ENCODE measurements at regions not wholly inside any gene's neighbourhood (a gene's known extent, or its start where the extent isn't known, plus 50 kb on each side); places are given as distances from the start of the nearest gene placed in this dataset.

DNA sequence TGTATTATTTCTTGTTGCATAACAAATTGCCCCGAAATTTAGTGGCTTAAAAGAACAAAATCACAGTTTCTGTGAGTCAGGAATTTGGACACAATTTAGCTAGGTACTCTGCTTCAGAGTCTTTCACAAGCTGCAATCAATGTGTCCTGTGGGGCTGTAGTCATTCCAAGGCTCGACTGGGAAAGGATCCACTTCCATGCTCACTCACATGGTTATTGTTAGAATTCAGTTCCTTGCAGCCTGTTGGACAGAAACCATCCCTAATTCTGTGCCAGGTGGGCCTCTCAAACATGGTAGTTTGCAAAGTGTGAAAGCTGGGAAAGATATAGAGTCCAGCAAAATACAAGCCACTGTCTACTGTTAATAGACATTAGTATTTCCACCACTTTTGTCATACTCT, 59.7 kb upstream of the ARID2 start:
- DNase-seq (ENCODE audit: low read depth): no peak

DNA sequence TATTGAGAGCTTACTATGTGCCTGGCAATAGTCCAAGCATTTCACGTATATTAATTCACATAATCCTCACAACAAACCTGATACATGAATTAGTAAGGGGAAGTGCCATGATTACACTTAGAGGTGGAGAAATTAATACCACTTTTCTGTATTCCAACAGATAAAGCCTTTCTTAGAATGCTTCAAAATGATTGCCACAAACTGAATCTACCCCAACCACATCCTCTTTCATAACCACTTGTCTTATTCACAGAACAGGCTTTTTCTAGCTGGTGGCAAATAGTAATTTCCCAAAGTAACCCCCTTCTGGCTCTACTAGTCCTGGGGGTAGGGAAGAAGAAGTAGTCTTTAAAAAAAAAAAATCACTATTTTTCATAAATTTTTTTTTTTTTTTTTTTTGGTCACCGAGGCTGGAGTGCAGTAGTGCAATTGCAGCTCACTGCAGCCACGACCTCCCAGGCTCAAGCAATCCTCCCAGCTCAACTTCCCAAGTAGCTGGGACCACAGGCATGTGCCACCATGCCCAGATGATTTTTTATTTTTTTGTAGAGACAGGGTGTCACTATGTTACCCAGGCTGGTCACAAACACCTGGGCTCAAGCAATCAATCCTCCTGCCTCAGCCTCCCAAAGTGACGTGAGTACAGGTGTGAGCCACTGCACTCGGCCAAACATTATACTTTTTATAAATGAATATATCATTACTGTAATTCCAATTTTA, 59.0 kb upstream of the ARID2 start:
- no peak for DNase-seq (ENCODE audit: low read depth)

DNA sequence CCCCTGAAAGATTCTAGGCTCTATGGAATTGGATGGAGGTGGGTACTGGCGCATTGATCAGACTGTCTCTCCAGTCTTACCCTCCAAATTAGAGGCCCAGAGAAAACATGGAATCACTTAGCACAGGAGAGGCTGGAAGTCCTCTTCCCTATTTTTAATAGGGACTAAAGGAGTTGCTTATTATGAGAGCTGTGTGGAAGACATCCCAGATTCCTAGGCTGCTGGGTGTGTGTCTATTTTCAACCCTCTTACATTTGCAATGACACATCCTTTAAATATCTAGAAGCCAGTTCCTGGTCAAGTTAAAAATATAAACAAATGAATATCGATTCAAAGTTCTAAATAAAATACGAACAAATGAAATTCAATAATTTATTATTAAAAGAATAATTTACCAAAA, 58.3 kb upstream of the ARID2 start:
- DNase-seq (ENCODE audit: low read depth): no peak

DNA sequence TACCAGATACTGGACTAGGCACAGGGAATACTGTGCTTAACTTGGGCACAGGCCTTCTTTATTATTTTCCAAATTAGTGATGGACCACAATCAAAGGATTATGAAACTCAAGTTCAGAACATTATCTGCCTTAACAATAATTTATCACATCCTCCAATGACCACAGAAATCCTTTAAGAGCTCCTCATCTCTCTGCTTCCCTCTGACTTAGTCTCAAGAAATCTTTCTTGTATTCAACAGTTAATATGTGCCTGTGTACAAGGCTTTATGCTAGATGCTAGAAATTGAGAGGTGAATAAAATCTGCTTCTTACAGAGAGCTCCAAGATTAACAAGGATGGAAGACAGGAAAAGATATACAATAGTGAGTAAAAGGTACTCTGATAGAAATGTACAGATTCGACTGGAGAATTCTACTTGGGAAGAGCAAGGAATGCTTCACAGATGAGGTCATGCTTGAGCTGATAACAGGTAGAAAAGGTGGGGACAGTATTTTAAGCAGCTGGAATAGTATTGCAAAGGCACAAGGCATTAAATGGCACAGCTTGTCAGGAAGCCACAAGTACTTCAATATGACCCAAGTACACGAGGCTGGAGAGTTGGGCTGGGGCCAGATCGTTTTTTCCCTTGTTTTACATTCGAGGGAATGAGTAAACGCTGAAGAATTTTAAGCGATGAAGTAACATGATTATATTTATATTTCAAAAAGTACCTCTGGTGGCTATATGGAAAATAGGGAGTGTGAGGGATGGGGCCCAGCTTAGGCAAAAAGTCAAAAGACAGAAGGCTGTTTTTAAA, 55.1 kb upstream of the ARID2 start:
- DNase-seq (ENCODE audit: low read depth): no peak

DNA sequence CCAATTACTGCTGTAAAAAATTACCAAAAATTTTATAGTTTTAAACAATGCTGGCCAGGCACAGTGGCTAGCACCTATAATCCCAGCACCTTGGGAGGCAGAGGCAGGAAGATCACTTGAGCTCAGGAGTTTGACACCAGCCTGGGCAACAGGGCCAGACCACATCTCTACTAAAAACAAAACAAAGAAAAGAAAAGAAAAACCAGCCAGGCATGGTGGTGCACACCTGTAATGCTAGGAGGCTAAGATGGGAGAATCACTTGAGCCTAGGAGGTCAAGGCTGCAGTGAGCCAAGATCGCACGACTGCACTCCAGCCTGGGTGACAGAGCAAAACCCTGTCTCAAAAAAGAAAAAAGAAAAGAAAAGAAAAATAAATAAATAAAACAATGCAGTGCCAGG, 54.0 kb upstream of the ARID2 start:
- no peak for DNase-seq (ENCODE audit: low read depth)

Data from T-helper 22 cell (primary cell).